Naive thymus-derived CD8-positive, alpha-beta T cell (primary cell): ENCODE measurements at regions not wholly inside any gene's neighbourhood (a gene's known extent, or its start where the extent isn't known, plus 50 kb on each side); places are given as distances from the start of the nearest gene placed in this dataset.

Source experiments
- ATAC-seq, 2 donors: fragments of 150-1000 bp; cut with Tn5 transposase in 1 of 2; sonication (Bioruptor Pico), chemical (Tn5 transposase) in 1 of 2; 1 replicate in 1 of 2; 2 replicates in 1 of 2; pipeline ENCODE4 v1.10.0; 2021; ENCODE audit warnings: mild to moderate bottlenecking in 2 of 2, moderate library complexity in 2 of 2
- POLR2A ChIA-PET: fragments of 350-600 bp; sonication (Branson Sonifier 250); formaldehyde crosslinking; loops from one replicate; lab custom pipeline; 2021; ENCODE audit warnings: antibody characterized with exemption; lab: Charles Lee
- DNase-seq, 10 donors: peaks; one replicate each; pipeline versions ENCODE4 v3.0.0 to v3.0.0-alpha.2; 2020 to 2022
- H3K27ac Mint-ChIP-seq, 10 donors: one replicate each; pipeline ENCODE4 v1.8.0; 2020 to 2022; ENCODE audit warnings: mild to moderate bottlenecking in 10 of 10, mixed read lengths in 10 of 10, moderate library complexity in 4 of 10, inconsistent platforms in 1 of 10
- H3K27me3 Mint-ChIP-seq, 5 donors: one replicate each; pipeline ENCODE4 v1.8.0; 2021 to 2022; ENCODE audit warnings: mixed read lengths in 5 of 5
- H3K36me3 Mint-ChIP-seq, 3 donors: one replicate each; pipeline ENCODE4 v1.8.0; 2020 to 2022; ENCODE audit warnings: mixed read lengths in 3 of 3, mild to moderate bottlenecking in 2 of 3, inconsistent platforms in 1 of 3
- H3K4me1 Mint-ChIP-seq, 4 donors: one replicate each; pipeline ENCODE4 v1.8.0; 2021 to 2022; ENCODE audit warnings: mixed read lengths in 4 of 4
- H3K4me3 Mint-ChIP-seq, 10 donors: one replicate each; pipeline ENCODE4 v1.8.0; 2020 to 2022; ENCODE audit warnings: mild to moderate bottlenecking in 10 of 10, mixed read lengths in 10 of 10, moderate library complexity in 6 of 10, inconsistent platforms in 1 of 10
- H3K9me3 Mint-ChIP-seq, 9 donors: one replicate each; pipeline ENCODE4 v1.8.0; 2020 to 2022; ENCODE audit warnings: mixed read lengths in 9 of 9, mild to moderate bottlenecking in 3 of 9, inconsistent platforms in 1 of 9, moderate library complexity in 1 of 9

DNA sequence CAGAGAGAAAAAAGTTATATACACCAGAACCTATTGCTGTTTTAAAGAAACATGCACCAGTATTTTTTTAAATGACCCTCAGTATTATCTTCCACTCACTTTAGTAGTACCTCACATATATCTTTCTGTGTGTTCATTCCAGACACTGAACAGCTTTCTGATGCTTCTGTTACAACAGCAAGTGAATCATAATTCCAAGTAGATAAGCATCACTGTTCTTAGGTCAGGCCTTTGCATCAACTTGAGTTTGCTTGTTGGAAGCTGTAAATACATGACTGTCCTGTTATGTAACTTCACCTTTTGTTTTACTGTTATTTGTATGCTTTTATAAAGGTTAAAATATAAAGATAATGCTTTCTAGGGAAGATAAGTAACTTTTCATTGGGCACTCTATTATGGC lies 184.4 kb downstream of the ISL1 start:
- no peak for ATAC-seq
- Mint-ChIP-seq H3K36me3 (no peaks in the 10 kb centered on the region), H3K27me3 (no peaks in the 10 kb centered on the region), H3K4me3 (no peak overlapping the region), H3K4me1 (no peaks in the 10 kb centered on the region), H3K9me3 (peaks cover 0 to 14% (median 3%) of the 10 kb centered on the region in 9 donors), H3K27ac (no peak overlapping the region)
- POLR2A ChIA-PET, result no interaction called here
- no peak for DNase-seq

DNA sequence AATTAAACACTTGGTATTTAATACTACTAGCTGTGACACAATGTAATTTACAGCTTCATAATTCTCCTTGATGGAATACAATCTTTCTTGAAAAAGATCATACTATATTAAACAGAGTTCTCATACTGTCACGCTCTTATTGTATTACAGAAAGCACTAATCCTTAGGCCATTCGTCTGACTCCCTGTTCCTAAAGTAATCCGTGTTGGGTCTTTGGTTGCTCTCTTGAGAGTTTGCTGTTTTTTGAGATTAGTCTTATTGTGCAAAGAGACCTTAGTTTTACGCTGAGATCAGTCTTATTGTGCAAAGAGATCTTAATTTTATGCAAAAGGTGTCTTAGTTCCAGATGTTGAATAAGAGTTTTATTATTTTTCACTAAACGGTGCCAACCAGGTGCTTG lies 190.6 kb downstream of the ISL1 start:
- Mint-ChIP-seq H3K27me3 (peaks cover 0 to 1% (median 0%) of the 10 kb centered on the region in 5 donors), H3K9me3 (peaks cover 0 to 22% (median 9%) of the 10 kb centered on the region in 9 donors), H3K4me3 (no peak overlapping the region), H3K4me1 (no peaks in the 10 kb centered on the region), H3K27ac (no peak overlapping the region), H3K36me3 (no peaks in the 10 kb centered on the region)
- no peak for DNase-seq
- POLR2A ChIA-PET, result no interaction called here
- no peak for ATAC-seq

GRCh38 chr5:51582871-51583394 lies 199.7 kb downstream of the ISL1 start:
- no peak overlapping the region for H3K27ac Mint-ChIP-seq
- H3K4me3 Mint-ChIP-seq, result no peak overlapping the region
- H3K27me3 Mint-ChIP-seq, result no peaks in the 10 kb centered on the region
- H3K36me3 Mint-ChIP-seq, result no peaks in the 10 kb centered on the region
- no peak for ATAC-seq
- peaks cover 0 to 13% (median 7%) of the 10 kb centered on the region in 9 donors for H3K9me3 Mint-ChIP-seq
- DNase-seq, result no peak
- no peaks in the 10 kb centered on the region for H3K4me1 Mint-ChIP-seq
- POLR2A ChIA-PET, result no interaction called here

- Mint-ChIP-seq H3K27ac (no peak overlapping the region), H3K36me3 (no peaks in the 10 kb centered on the region), H3K4me3 (no peak overlapping the region), H3K27me3 (no peaks in the 10 kb centered on the region), H3K4me1 (no peaks in the 10 kb centered on the region), H3K9me3 (peaks cover 0 to 5% (median 0%) of the 10 kb centered on the region in 9 donors)
- DNase-seq (no peak), ATAC-seq (no peak)
- POLR2A ChIA-PET, result no interaction called here
Measured at GRCh38 chr5:51598026-51598425, 214.8 kb downstream of the ISL1 start.

DNA sequence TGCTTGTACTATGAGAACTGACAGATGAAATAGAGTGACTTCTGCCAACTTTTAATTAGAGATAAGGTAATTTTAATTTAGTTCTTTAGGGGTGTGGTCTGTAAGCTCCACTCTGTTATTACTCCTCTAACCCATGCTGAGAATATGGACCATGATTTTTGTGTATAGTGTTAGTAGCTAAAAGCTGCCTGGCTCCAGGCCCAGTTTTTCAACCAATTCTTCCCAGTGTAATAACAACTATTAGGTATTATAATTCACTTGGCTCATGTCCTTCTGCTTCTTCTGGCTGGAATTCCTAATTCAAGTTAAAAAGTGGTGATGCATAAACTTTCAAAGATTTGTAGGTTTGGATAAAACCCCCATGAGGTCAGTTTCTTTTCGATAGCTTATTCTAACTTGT lies 216.3 kb downstream of the ISL1 start:
- H3K36me3 Mint-ChIP-seq, result no peaks in the 10 kb centered on the region
- ATAC-seq, result no peak
- no peaks in the 10 kb centered on the region for H3K27me3 Mint-ChIP-seq
- no peak overlapping the region for H3K4me3 Mint-ChIP-seq
- H3K4me1 Mint-ChIP-seq, result no peaks in the 10 kb centered on the region
- POLR2A ChIA-PET, result no interaction called here
- peaks cover 0 to 8% (median 2%) of the 10 kb centered on the region in 9 donors for H3K9me3 Mint-ChIP-seq
- no peak overlapping the region for H3K27ac Mint-ChIP-seq
- no peak for DNase-seq

- POLR2A ChIA-PET, result no interaction called here
- no peak overlapping the region for H3K27ac Mint-ChIP-seq
- no peaks in the 10 kb centered on the region for H3K36me3 Mint-ChIP-seq
- no peaks in the 10 kb centered on the region for H3K4me1 Mint-ChIP-seq
- ATAC-seq (no peak), DNase-seq (no peak)
- H3K4me3 Mint-ChIP-seq, result no peak overlapping the region
- peaks cover 0 to 12% (median 2%) of the 10 kb centered on the region in 9 donors for H3K9me3 Mint-ChIP-seq
- H3K27me3 Mint-ChIP-seq, result no peaks in the 10 kb centered on the region
Measured at GRCh38 chr5:51604324-51604723, 221.1 kb downstream of the ISL1 start.

DNA sequence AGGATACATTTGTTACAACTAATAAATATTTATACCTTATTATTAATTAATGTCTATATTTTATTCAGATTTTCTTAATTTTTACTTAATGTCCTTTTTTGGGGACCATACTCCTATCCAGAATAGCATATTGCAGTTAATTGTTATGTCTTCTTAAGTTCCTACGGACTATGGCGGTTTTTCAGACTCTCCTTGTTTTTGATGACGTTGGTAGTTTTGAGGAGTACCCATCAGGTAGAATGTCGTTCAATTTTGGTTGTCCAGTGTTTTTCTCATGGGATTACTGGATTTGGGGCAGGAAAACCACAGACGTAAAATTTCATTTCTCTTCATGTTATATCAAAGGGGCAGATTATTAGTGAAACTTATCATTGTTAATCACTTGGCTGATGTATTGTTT lies 223.7 kb downstream of the ISL1 start:
- peaks cover 0 to 18% (median 10%) of the 10 kb centered on the region in 9 donors for H3K9me3 Mint-ChIP-seq
- no peak overlapping the region for H3K27ac Mint-ChIP-seq
- H3K4me3 Mint-ChIP-seq, result no peak overlapping the region
- DNase-seq (no peak), ATAC-seq (no peak)
- H3K4me1 Mint-ChIP-seq, result no peaks in the 10 kb centered on the region
- no peaks in the 10 kb centered on the region for H3K27me3 Mint-ChIP-seq
- H3K36me3 Mint-ChIP-seq, result no peaks in the 10 kb centered on the region
- POLR2A ChIA-PET, result no interaction called here

- no peak overlapping the region for H3K27ac Mint-ChIP-seq
- POLR2A ChIA-PET, result no interaction called here
- DNase-seq (no peak), ATAC-seq (no peak)
- H3K4me3 Mint-ChIP-seq, result no peak overlapping the region
- no peaks in the 10 kb centered on the region for H3K27me3 Mint-ChIP-seq
- no peaks in the 10 kb centered on the region for H3K36me3 Mint-ChIP-seq
- no peaks in the 10 kb centered on the region for H3K4me1 Mint-ChIP-seq
- peaks cover 0 to 8% (median 0%) of the 10 kb centered on the region in 9 donors for H3K9me3 Mint-ChIP-seq
Measured at GRCh38 chr5:51618234-51618633, 235.0 kb downstream of the ISL1 start.

GRCh38 chr5:51621156-51621555 lies 237.9 kb downstream of the ISL1 start:
- no peaks in the 10 kb centered on the region for H3K36me3 Mint-ChIP-seq
- H3K27me3 Mint-ChIP-seq, result no peaks in the 10 kb centered on the region
- DNase-seq, result no peak
- POLR2A ChIA-PET, result no interaction called here
- no peak overlapping the region for H3K4me3 Mint-ChIP-seq
- H3K27ac Mint-ChIP-seq, result no peak overlapping the region
- H3K9me3 Mint-ChIP-seq, result peaks cover 0 to 24% (median 9%) of the 10 kb centered on the region in 9 donors
- no peaks in the 10 kb centered on the region for H3K4me1 Mint-ChIP-seq
- ATAC-seq, result no peak

DNA sequence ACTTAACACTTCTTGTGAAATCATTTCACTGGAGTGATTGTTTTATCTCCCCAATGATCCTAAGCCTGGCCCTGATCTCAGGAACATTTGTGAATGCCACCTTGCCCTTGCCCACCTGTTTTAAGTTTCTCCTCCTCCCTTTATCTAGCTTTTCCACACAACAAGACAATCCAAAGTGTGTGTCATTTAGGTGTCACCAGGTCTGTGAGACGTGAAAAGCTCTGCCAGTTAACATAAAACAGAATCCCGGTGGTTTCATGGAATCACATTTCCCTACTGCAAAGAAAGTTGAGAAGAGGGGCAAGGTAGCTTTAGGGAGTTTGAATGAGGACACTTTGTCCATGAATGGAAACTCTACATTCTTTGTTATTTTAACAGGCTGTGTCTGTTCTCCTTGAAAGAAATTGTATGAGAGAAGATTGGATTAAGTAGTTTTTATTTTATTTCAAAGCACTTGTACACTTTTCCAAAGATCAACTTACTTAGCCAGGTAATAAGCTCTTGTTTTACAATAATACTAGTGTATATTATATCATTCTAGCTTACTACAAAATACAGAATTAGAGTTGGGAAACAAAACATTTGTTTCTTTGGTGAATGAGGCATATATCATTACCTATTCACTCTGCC lies 239.0 kb downstream of the ISL1 start:
- Mint-ChIP-seq H3K27me3 (no peaks in the 10 kb centered on the region), H3K36me3 (no peaks in the 10 kb centered on the region), H3K9me3 (peaks cover 0 to 31% (median 9%) of the 10 kb centered on the region in 9 donors), H3K4me1 (no peaks in the 10 kb centered on the region), H3K4me3 (no peak overlapping the region), H3K27ac (no peak overlapping the region)
- ATAC-seq (no peak), DNase-seq (no peak)
- POLR2A ChIA-PET, result no interaction called here

DNA sequence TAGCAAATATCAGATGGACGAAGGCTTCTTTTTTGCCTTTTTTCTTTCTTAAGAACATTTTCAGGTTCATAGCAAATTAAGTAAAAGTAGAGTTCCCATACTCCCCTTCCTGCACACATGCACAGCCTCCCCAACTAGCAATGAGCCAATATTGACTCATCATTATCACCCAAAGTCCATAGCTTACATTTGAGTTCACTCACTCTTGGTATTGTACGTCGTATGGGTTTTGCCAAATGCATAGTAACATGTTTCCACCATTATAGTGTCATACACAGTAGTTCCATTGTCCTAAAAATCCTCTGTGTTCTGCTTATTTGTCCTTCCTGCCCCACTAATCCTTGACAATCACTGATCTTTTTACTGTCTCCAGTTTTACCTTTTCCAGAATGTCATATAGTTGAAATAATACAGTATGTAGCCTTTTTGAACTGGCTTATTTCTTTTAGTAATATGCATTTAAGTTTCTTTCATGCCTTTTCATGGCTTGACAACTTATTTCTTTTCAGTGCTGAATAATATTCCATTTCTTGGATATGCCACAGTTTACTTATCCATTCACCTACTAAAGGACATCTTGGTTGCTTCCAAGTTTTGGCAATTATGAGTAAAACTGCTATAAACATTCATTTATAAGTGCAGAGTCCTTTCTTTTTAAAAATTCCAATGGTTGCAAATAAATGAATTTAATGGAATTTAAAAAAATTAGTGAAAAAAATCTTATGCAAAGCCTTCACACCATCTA lies 242.1 kb downstream of the ISL1 start:
- peaks cover 0 to 31% (median 13%) of the 10 kb centered on the region in 9 donors for H3K9me3 Mint-ChIP-seq
- H3K4me1 Mint-ChIP-seq, result no peaks in the 10 kb centered on the region
- no peak for DNase-seq
- H3K27me3 Mint-ChIP-seq, result no peaks in the 10 kb centered on the region
- H3K36me3 Mint-ChIP-seq, result no peaks in the 10 kb centered on the region
- no peak overlapping the region for H3K27ac Mint-ChIP-seq
- ATAC-seq, result no peak
- POLR2A ChIA-PET, result no interaction called here
- H3K4me3 Mint-ChIP-seq, result no peak overlapping the region

- Mint-ChIP-seq H3K4me1 (no peaks in the 10 kb centered on the region), H3K36me3 (no peaks in the 10 kb centered on the region), H3K9me3 (peaks cover 6 to 29% (median 14%) of the 10 kb centered on the region in 9 donors), H3K4me3 (no peak overlapping the region), H3K27ac (no peak overlapping the region), H3K27me3 (no peaks in the 10 kb centered on the region)
- POLR2A ChIA-PET, result no interaction called here
- DNase-seq, result no peak
- no peak for ATAC-seq
Measured at GRCh38 chr5:51632027-51632426, 248.8 kb downstream of the ISL1 start.

DNA sequence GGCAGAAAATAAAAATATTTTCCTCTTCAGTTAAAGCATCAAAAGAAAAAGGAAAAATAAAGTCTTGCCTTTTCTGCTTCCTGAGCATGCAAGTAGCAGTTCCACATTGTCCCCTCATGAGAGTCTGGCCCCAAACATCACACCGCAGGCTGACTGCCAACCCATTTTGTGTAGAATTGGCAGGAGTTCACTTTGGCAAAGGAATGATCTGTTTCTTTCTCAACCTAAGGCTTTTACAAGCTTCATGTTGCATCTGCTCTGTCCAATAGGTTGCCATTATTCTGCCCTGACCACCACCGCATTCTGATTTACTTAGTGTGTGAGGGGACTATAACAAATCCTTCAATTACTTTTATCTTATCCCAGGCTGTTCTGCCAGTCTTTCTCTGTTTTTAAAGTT lies 249.5 kb downstream of the ISL1 start:
- Mint-ChIP-seq H3K36me3 (no peaks in the 10 kb centered on the region), H3K4me3 (no peak overlapping the region), H3K27me3 (no peaks in the 10 kb centered on the region), H3K4me1 (no peaks in the 10 kb centered on the region), H3K9me3 (peaks cover 6 to 30% (median 16%) of the 10 kb centered on the region in 9 donors), H3K27ac (no peak overlapping the region)
- DNase-seq (no peak), ATAC-seq (no peak)
- POLR2A ChIA-PET, result no interaction called here
